WTC11 (cell line): ENCODE measurements at regions not wholly inside any gene's neighbourhood (a gene's known extent, or its start where the extent isn't known, plus 50 kb on each side); places are given as distances from the start of the nearest gene placed in this dataset.

Experiments
- ATAC-seq: fragments of 200-7000 bp; cut with Tn5 transposase; 2 replicates; pipeline ENCODE4 v1.10.0; 2021; ENCODE audit warnings: mild to moderate bottlenecking, moderate library complexity
- CTCF ChIA-PET: fragments of 300-600 bp; sonication (Branson Sonifier 250); formaldehyde crosslinking; loops from one replicate; lab custom pipeline; 2021; ENCODE audit warnings: antibody characterized with exemption; lab: Charles Lee
- POLR2A ChIA-PET: fragments of 350-600 bp; sonication (Branson Sonifier 250); formaldehyde crosslinking; loops from one replicate; lab custom pipeline; 2021; ENCODE audit warnings: antibody characterized with exemption; lab: Charles Lee
- DNase-seq: peaks from one replicate; pipeline ENCODE4 v3.0.0; 2021; ENCODE audit warnings: low spot score
- H3K27ac Mint-ChIP-seq: 2 replicates; pipeline ENCODE4 v1.8.0; 2021; ENCODE audit warnings: mixed read lengths
- H3K27me3 Mint-ChIP-seq: 2 replicates; pipeline ENCODE4 v1.8.0; 2021; ENCODE audit warnings: low read depth, mild to moderate bottlenecking, moderate library complexity, mixed read lengths
- H3K36me3 Mint-ChIP-seq: 2 replicates; pipeline ENCODE4 v1.8.0; 2021; ENCODE audit warnings: mixed read lengths
- H3K4me1 Mint-ChIP-seq: 2 replicates; pipeline ENCODE4 v1.8.0; 2022; ENCODE audit warnings: mixed read lengths
- H3K4me3 Mint-ChIP-seq: 2 replicates; pipeline ENCODE4 v1.8.0; 2021; ENCODE audit warnings: mild to moderate bottlenecking, moderate library complexity, mixed read lengths
- H3K9me3 Mint-ChIP-seq: 2 replicates; pipeline ENCODE4 v1.8.0; 2021; ENCODE audit warnings: mixed read lengths
- ARID4B ChIP-seq: sonication (generic); formaldehyde crosslinking; IDR thresholded peaks from 2 replicates; pipeline ENCODE4 v1.8.0; 2023; ENCODE audit warnings: missing genetic modification reagents, mild to moderate bottlenecking, borderline replicate concordance
- ATF1 ChIP-seq: sonication (generic); formaldehyde crosslinking; IDR thresholded peaks from 2 replicates; pipeline ENCODE4 v1.8.1; 2023; ENCODE audit warnings: mild to moderate bottlenecking, moderate library complexity, missing genetic modification reagents
- ATF3 ChIP-seq: sonication (generic); formaldehyde crosslinking; conservative IDR thresholded peaks from 2 replicates; pipeline ENCODE4 v1.8.1; 2022; ENCODE audit warnings: mild to moderate bottlenecking, missing genetic modification reagents
- E2F4 ChIP-seq: sonication (generic); formaldehyde crosslinking; IDR thresholded peaks from 2 replicates; pipeline ENCODE4 v1.8.1; 2022; ENCODE audit warnings: low read depth, mild to moderate bottlenecking, moderate library complexity, missing genetic modification reagents, borderline replicate concordance
- ELF4 ChIP-seq: sonication (generic); formaldehyde crosslinking; IDR thresholded peaks from 2 replicates; pipeline ENCODE4 v1.8.1; 2022; ENCODE audit warnings: low read depth, mild to moderate bottlenecking, moderate library complexity, missing genetic modification reagents
- EMX1 ChIP-seq: fragments of 250-450 bp; sonication (Bioruptor Pico); IDR thresholded peaks from 2 replicates; pipeline ENCODE4 v1.8.0; 2021; ENCODE audit warnings: mild to moderate bottlenecking
- FOXP4 ChIP-seq: sonication (generic); formaldehyde crosslinking; IDR thresholded peaks from 2 replicates; pipeline ENCODE4 v1.8.0; 2022; ENCODE audit warnings: mild to moderate bottlenecking, missing genetic modification reagents
- GTF2I ChIP-seq: fragments of 250-450 bp; sonication (Bioruptor Pico); conservative IDR thresholded peaks from 2 replicates; pipeline ENCODE4 v1.4.0; 2021; ENCODE audit warnings: mild to moderate bottlenecking
- HMGA2 ChIP-seq: fragments of 250-450 bp; sonication (Bioruptor Pico); IDR thresholded peaks from 2 replicates; pipeline ENCODE4 v1.4.0; 2021; ENCODE audit warnings: mild to moderate bottlenecking, moderate library complexity
- IRF1 ChIP-seq: sonication (generic); formaldehyde crosslinking; IDR thresholded peaks from 2 replicates; pipeline ENCODE4 v1.8.0; 2023; ENCODE audit warnings: missing genetic modification reagents
- JAZF1 ChIP-seq: fragments of 250-450 bp; sonication (Bioruptor Pico); IDR thresholded peaks from 2 replicates; pipeline ENCODE4 v1.9.0; 2021; ENCODE audit warnings: moderate library complexity, mild to moderate bottlenecking, inconsistent platforms
- JUN ChIP-seq: sonication (generic); formaldehyde crosslinking; IDR thresholded peaks from 2 replicates; pipeline ENCODE4 v1.8.0; 2023; ENCODE audit warnings: mild to moderate bottlenecking, missing genetic modification reagents
- KAT7 ChIP-seq: sonication (generic); formaldehyde crosslinking; IDR thresholded peaks from 2 replicates; pipeline ENCODE4 v1.8.1; 2023; ENCODE audit warnings: missing genetic modification reagents, mild to moderate bottlenecking, borderline replicate concordance
- PRRX2 ChIP-seq: fragments of 250-450 bp; sonication (Bioruptor Pico); IDR thresholded peaks from 2 replicates; pipeline ENCODE4 v1.8.0; 2021; ENCODE audit warnings: mild to moderate bottlenecking
- RELA ChIP-seq: sonication (generic); formaldehyde crosslinking; IDR thresholded peaks from 2 replicates; pipeline ENCODE4 v1.8.1; 2022; ENCODE audit warnings: missing genetic modification reagents, mild to moderate bottlenecking, borderline replicate concordance
- SOX15 ChIP-seq: fragments of 250-450 bp; sonication (Bioruptor Pico); IDR thresholded peaks from 2 replicates; pipeline ENCODE4 v1.9.0; 2021; ENCODE audit warnings: mild to moderate bottlenecking
- SP1 ChIP-seq: sonication (generic); formaldehyde crosslinking; conservative IDR thresholded peaks from 2 replicates; pipeline ENCODE4 v1.8.1; 2022; ENCODE audit warnings: missing genetic modification reagents
- STAT6 ChIP-seq: sonication (generic); formaldehyde crosslinking; conservative IDR thresholded peaks from 2 replicates; pipeline ENCODE4 v1.8.1; 2023; ENCODE audit warnings: mild to moderate bottlenecking, low read depth, missing genetic modification reagents, moderate library complexity
- ZNF396 ChIP-seq: fragments of 250-450 bp; sonication (Bioruptor Pico); IDR thresholded peaks from 2 replicates; pipeline ENCODE4 v1.8.0; 2021; ENCODE audit warnings: mild to moderate bottlenecking, moderate library complexity, borderline replicate concordance
- ZNF416 ChIP-seq: fragments of 250-450 bp; sonication (Bioruptor Pico); IDR thresholded peaks from 2 replicates; pipeline ENCODE4 v1.9.0; 2021; ENCODE audit warnings: mild to moderate bottlenecking, inconsistent platforms
- ZSCAN18 ChIP-seq: fragments of 250-450 bp; sonication (Bioruptor Pico); IDR thresholded peaks from 2 replicates; pipeline ENCODE4 v2.1.2; 2022; ENCODE audit warnings: mild to moderate bottlenecking, moderate library complexity

GRCh38 chr12:77324416-77324762 lies 259.0 kb upstream of the E2F7 start:
- TF ChIP-seq JAZF1 (CRISPR knock-in tag) (no peak), STAT6 (no peak), ZNF396 (CRISPR knock-in tag) (no peak), ARID4B (CRISPR knock-in tag) (no peak), RELA (no peak), ATF3 (CRISPR knock-in tag) (no peak), ELF4 (no peak), HMGA2 (CRISPR knock-in tag) (no peak), JUN (no peak), EMX1 (CRISPR knock-in tag) (no peak), IRF1 (CRISPR knock-in tag) (no peak), ATF1 (CRISPR knock-in tag) (no peak), KAT7 (CRISPR knock-in tag) (no peak), PRRX2 (CRISPR knock-in tag) (no peak), SP1 (CRISPR knock-in tag) (no peak)
- ATAC-seq = no peak
- POLR2A ChIA-PET = interaction anchor here (1.0 kb wide), 1 partner anchor 120 kb away, joined by 3 read pairs; no protein-coding TSS in a partner anchor

GRCh38 chr12:77323788-77324415 lies 258.5 kb upstream of the E2F7 start:
- Mint-ChIP-seq H3K27ac (no peak overlapping the region), H3K9me3 (no peaks in the 10 kb centered on the region), H3K4me1 (peaks cover 31% of the 10 kb centered on the region), H3K27me3 (peaks cover 25% of the 10 kb centered on the region), H3K36me3 (no peaks in the 10 kb centered on the region), H3K4me3 (peak overlapping the region; percentile 93)
- POLR2A ChIA-PET = no interaction called here
- CTCF ChIA-PET = interaction anchor here (1.2 to 1.5 kb wide), 3 partner anchors 162 to 361 kb away, joined by 4 to 8 read pairs (median 5); no protein-coding TSS in a partner anchor
- DNase-seq (no peak), ATAC-seq (no peak)
- TF ChIP-seq E2F4 (CRISPR knock-in tag) (no peak), ZSCAN18 (CRISPR knock-in tag) (no peak), GTF2I (CRISPR knock-in tag) (no peak), ZNF416 (CRISPR knock-in tag) (no peak), FOXP4 (no peak), SOX15 (CRISPR knock-in tag) (no peak), PRRX2 (CRISPR knock-in tag) (no peak)

More at GRCh38 chr12:77324416-77324762, 259.0 kb upstream of the E2F7 start:
- Mint-ChIP-seq H3K4me3 (peak overlapping the region; percentile 93), H3K9me3 (no peaks in the 10 kb centered on the region), H3K27ac (no peak overlapping the region), H3K36me3 (no peaks in the 10 kb centered on the region), H3K4me1 (peaks cover 26% of the 10 kb centered on the region), H3K27me3 (peaks cover 25% of the 10 kb centered on the region)
- DNase-seq = no peak
- CTCF ChIA-PET = interaction anchor here (0.7 to 1.5 kb wide), 9 partner anchors 9 to 361 kb away, joined by 3 to 8 read pairs (median 4); no protein-coding TSS in a partner anchor
